Mammary epithelial cell (primary cell): ENCODE measurements at regions not wholly inside any gene's neighbourhood (a gene's known extent, or its start where the extent isn't known, plus 50 kb on each side); places are given as distances from the start of the nearest gene placed in this dataset.

Source experiments
- EZH2 ChIP-seq: IDR thresholded peaks from 2 replicates; pipeline ENCODE4 v1.6.1; 2012; ENCODE audit warnings: low read length, inconsistent platforms, borderline replicate concordance
- TF ChIP-seq, protein P1 (sequence below), 2 donors: IDR thresholded peaks in 1 of 2; conservative IDR thresholded peaks in 1 of 2; 2 replicates each; pipeline ENCODE4 v1.5.1; 2011 to 2012; ENCODE audit warnings: inconsistent platforms in 2 of 2, low read length in 2 of 2, mild to moderate bottlenecking in 2 of 2, control low read depth in 1 of 2, low read depth in 1 of 2; ENCODE audit not compliant: insufficient read depth in 1 of 2; ENCODE audit errors: extremely low read depth in 1 of 2

DNA sequence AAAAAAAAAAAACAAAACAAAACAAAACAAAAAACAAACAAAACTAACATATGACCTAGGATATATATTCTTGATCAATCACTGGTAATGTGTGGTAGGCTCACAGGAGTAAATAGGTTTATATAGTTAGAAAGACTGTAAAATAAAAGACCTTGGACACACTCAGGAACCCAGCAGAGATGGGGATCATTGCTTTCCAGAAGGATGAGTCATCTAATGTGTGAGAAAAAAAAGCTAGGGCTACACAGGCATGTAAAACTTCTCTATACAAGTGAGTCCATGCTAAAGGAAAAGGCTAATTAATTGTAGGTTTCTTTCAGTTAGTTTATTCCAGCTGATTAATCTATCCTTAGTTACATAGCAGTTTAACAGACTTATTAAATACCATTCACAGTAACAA is 710.3 kb upstream of the ARPP21 start:
- TF ChIP-seq, protein P1, sequence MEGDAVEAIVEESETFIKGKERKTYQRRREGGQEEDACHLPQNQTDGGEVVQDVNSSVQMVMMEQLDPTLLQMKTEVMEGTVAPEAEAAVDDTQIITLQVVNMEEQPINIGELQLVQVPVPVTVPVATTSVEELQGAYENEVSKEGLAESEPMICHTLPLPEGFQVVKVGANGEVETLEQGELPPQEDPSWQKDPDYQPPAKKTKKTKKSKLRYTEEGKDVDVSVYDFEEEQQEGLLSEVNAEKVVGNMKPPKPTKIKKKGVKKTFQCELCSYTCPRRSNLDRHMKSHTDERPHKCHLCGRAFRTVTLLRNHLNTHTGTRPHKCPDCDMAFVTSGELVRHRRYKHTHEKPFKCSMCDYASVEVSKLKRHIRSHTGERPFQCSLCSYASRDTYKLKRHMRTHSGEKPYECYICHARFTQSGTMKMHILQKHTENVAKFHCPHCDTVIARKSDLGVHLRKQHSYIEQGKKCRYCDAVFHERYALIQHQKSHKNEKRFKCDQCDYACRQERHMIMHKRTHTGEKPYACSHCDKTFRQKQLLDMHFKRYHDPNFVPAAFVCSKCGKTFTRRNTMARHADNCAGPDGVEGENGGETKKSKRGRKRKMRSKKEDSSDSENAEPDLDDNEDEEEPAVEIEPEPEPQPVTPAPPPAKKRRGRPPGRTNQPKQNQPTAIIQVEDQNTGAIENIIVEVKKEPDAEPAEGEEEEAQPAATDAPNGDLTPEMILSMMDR (conservative IDR thresholded peaks at IDR 0.05 in 1 of 2, IDR thresholded peaks at IDR 0.05 in 1 of 2; ENCODE audit: extremely low read depth in 1 of 2, insufficient read depth in 1 of 2, low read depth in 1 of 2, low read length in 2 of 2): no peak
- no peak for TF ChIP-seq EZH2
